Endothelial cell of umbilical vein (primary cell): ENCODE measurements at regions not wholly inside any gene's neighbourhood (a gene's known extent, or its start where the extent isn't known, plus 50 kb on each side); places are given as distances from the start of the nearest gene placed in this dataset.

Experiments
- BruUV-seq: library from RNA; stranded (reverse); fragments of 400-500 nt; replicated peaks from 2 replicates; lab custom pipeline; 2021; lab: Mats Ljungman, UMichigan
- CTCF ChIA-PET: fragments of 300-600, 350-600 bp; sonication (Branson Sonifier 250); formaldehyde crosslinking; loops from one replicate; lab custom pipeline; 2021; ENCODE audit warnings: antibody characterized with exemption, inconsistent platforms; lab: Charles Lee
- POLR2A ChIA-PET: fragments of 300-600, 350-600 bp; sonication (Branson Sonifier 250); formaldehyde crosslinking; loops from one replicate; lab custom pipeline; 2021; ENCODE audit warnings: antibody characterized with exemption, inconsistent platforms; lab: Charles Lee
- DNase-seq: peaks from one replicate; pipeline ENCODE4 v3.0.0-alpha.2; 2011; ENCODE audit warnings: low read depth, low spot score
- FAIRE-seq: peaks from 2 replicates; lab custom pipeline; 2011; peaks lifted over from hg19 to GRCh38; lab: Jason Lieb, UNC
- H2AFZ ChIP-seq: 2 replicates; pipeline ENCODE4 v1.6.0; 2012; ENCODE audit warnings: low read depth, low read length, control low read depth, inconsistent platforms
- H3K27ac ChIP-seq: 2 replicates; pipeline ENCODE4 v1.5.1; 2011; ENCODE audit warnings: low read depth, mild to moderate bottlenecking, control low read depth, low read length, moderate library complexity; ENCODE audit not compliant: insufficient read depth
- H3K27me3 ChIP-seq, 2 experiments: 2 replicates each; pipeline versions ENCODE4 v1.6.0 to v1.6.1; 2011; ENCODE audit warnings: low read length in 2 of 2, mixed read lengths in 1 of 2; ENCODE audit not compliant: control insufficient read depth in 2 of 2, insufficient read depth in 2 of 2
- H3K36me3 ChIP-seq, 2 experiments: 2 replicates in 1 of 2; 3 replicates in 1 of 2; pipeline ENCODE4 v1.5.1; 2011; ENCODE audit warnings: low read length in 2 of 2, mild to moderate bottlenecking in 1 of 2, moderate library complexity in 1 of 2; ENCODE audit not compliant: control insufficient read depth in 2 of 2, insufficient read depth in 2 of 2; ENCODE audit errors: extremely low read depth in 1 of 2
- H3K4me1 ChIP-seq: 3 replicates; pipeline ENCODE4 v1.5.1; 2011; ENCODE audit warnings: mild to moderate bottlenecking, low read length; ENCODE audit not compliant: control insufficient read depth, insufficient read depth; ENCODE audit errors: extremely low read depth
- H3K4me2 ChIP-seq: 2 replicates; pipeline ENCODE4 v1.6.1; 2011; ENCODE audit warnings: low read length, control low read depth, mixed read lengths; ENCODE audit not compliant: insufficient read depth
- H3K4me3 ChIP-seq, 3 experiments: fragments of 200-600 bp in 1 of 3; sonication (generic), shearing (Covaris generic) in 1 of 3; replicated peaks in 1 of 3; 2 replicates each; pipeline ENCODE4 v1.5.1; 2011 to 2016; ENCODE audit warnings: control low read depth in 3 of 3, low read length in 3 of 3, mild to moderate bottlenecking in 2 of 3, inconsistent platforms in 1 of 3, low read depth in 1 of 3, moderate library complexity in 1 of 3; ENCODE audit not compliant: insufficient read depth in 1 of 3
- H3K79me2 ChIP-seq: 2 replicates; pipeline ENCODE4 v1.6.0; 2012; ENCODE audit warnings: low read length, inconsistent platforms; ENCODE audit not compliant: control insufficient read depth, insufficient read depth
- H3K9ac ChIP-seq: replicated peaks from 2 replicates; pipeline ENCODE3; 2011; ENCODE audit warnings: low read length, control low read depth; ENCODE audit not compliant: insufficient read depth; ENCODE audit errors: extremely low read depth
- H3K9me1 ChIP-seq: replicated peaks from 3 replicates; pipeline ENCODE4 v1.6.0; 2011; ENCODE audit warnings: mild to moderate bottlenecking, low read length; ENCODE audit not compliant: control insufficient read depth, insufficient read depth; ENCODE audit errors: extremely low read depth
- H3K9me3 ChIP-seq: replicated peaks from 2 replicates; pipeline ENCODE4 v1.5.1; 2012; ENCODE audit warnings: low read length, inconsistent platforms; ENCODE audit not compliant: control insufficient read depth, insufficient read depth
- H4K20me1 ChIP-seq: replicated peaks from 2 replicates; pipeline ENCODE3; 2011; ENCODE audit warnings: mild to moderate bottlenecking, low read length; ENCODE audit not compliant: control insufficient read depth, insufficient read depth; ENCODE audit errors: extremely low read depth
- EZH2 ChIP-seq: IDR thresholded peaks from 2 replicates; pipeline ENCODE4 v1.6.1; 2012; ENCODE audit warnings: borderline replicate concordance, low read depth, mild to moderate bottlenecking, moderate library complexity, low read length, inconsistent platforms; ENCODE audit not compliant: severe bottlenecking
- FOS ChIP-seq: IDR thresholded peaks from 2 replicates; pipeline ENCODE4 v1.6.1; 2011; ENCODE audit warnings: mild to moderate bottlenecking, low read length, moderate library complexity, borderline replicate concordance; ENCODE audit not compliant: insufficient read depth
- GATA2 ChIP-seq: IDR thresholded peaks from 2 replicates; pipeline ENCODE4 v1.7.0; 2011; ENCODE audit warnings: low read depth, mild to moderate bottlenecking, moderate library complexity, mixed read lengths, low read length; ENCODE audit not compliant: insufficient read length, insufficient read depth
- JUN ChIP-seq: IDR thresholded peaks from 2 replicates; pipeline ENCODE4 v1.6.1; 2011; ENCODE audit warnings: borderline replicate concordance, low read depth; ENCODE audit not compliant: insufficient read length, insufficient read depth
- MYC ChIP-seq: IDR thresholded peaks from one replicate; pipeline ENCODE4 v1.6.1; 2011; ENCODE audit warnings: mild to moderate bottlenecking, low read depth, low read length
- POLR2A ChIP-seq: IDR thresholded peaks from 2 replicates; pipeline ENCODE4 v1.6.1; 2012; ENCODE audit warnings: low read depth, mild to moderate bottlenecking, control low read depth, low read length
- POLR2AphosphoS5 ChIP-seq: IDR thresholded peaks from 2 replicates; pipeline ENCODE4 v1.6.1; 2012; ENCODE audit warnings: low read depth, mild to moderate bottlenecking, control low read depth, low read length, moderate library complexity; ENCODE audit not compliant: insufficient read depth
- dilution Hi-C: fragments of 300-500 bp; cut with MboI; formaldehyde crosslinking; loops from one replicate; pipeline ENCODE4 v1.15.0; 2019; ENCODE audit warnings: low sequenced_read_pairs; ENCODE audit not compliant: extremely low pct_ligation_motif_present
- intact Hi-C: fragments of 100-400 bp; cut with micrococcal nuclease; formaldehyde crosslinking; loops from one replicate; pipeline ENCODE4 v1.10.0; 2022
- TF ChIP-seq, protein P1 (sequence below): IDR thresholded peaks from 2 replicates; pipeline ENCODE4 v1.6.1; 2011; ENCODE audit not compliant: insufficient read depth, insufficient read length
- TF ChIP-seq, protein P2 (sequence below), 2 donors: IDR thresholded peaks; 1 replicate in 1 of 2; 2 replicates in 1 of 2; pipeline ENCODE4 v1.5.1; 2011; ENCODE audit warnings: low read length in 2 of 2, mild to moderate bottlenecking in 2 of 2, moderate library complexity in 2 of 2, control low read depth in 1 of 2, inconsistent platforms in 1 of 2, low read depth in 1 of 2; ENCODE audit not compliant: insufficient read depth in 1 of 2; ENCODE audit errors: extremely low read depth in 1 of 2

DNA sequence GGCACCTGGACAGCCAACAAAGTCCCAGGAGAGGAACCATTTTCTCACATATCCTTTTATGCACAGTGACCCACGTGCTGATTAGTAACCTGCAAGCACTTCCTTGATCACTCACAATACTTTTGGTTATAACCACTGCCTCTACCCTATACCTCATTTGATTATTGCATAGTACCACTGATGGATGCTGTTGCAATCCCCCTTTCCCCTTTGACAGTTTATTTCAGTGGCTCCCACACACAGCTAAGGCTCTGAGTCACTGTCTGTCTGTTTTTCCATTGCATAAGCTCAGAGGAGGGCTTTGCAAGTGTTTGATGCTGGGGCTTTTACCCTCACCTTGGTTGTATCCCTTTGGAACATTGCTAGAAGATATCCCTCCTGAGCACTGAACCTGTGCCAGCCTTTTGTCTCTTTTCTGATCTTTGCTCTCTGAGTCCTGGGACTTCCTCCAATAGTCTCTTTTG lies 101.7 kb upstream of the RBBP8 start:
- Histone ChIP-seq H2AFZ (no peak overlapping the region), H3K36me3 (no peaks in the 10 kb centered on the region), H3K4me2 (no peak overlapping the region), H3K4me1 (no peaks in the 10 kb centered on the region), H3K9me3 (no peaks in the 10 kb centered on the region), H3K9me1 (no peaks in the 10 kb centered on the region), H3K4me3 (no peak overlapping the region), H4K20me1 (no peaks in the 10 kb centered on the region), H3K9ac (no peak overlapping the region), H3K27ac (no peak overlapping the region), H3K27me3 (peaks cover 56 to 85% of the 10 kb centered on the region in 2 experiments), H3K79me2 (no peaks in the 10 kb centered on the region)
- no peak for DNase-seq
- POLR2A ChIA-PET, result no interaction called here
- intact Hi-C loops, result no loop called here
- no TSS peak for BruUV-seq
- dilution Hi-C loops, result no loop called here
- CTCF ChIA-PET, result interaction anchor here (1.0 kb wide), 2 partner anchors 152 to 515 kb away, joined by 3 read pairs; no protein-coding TSS in a partner anchor
- FAIRE-seq, result no peak
- TF ChIP-seq POLR2A (no peak), FOS (no peak), POLR2AphosphoS5 (no peak), GATA2 (no peak), EZH2 (no peak), JUN (no peak), MYC (no peak)
- TF ChIP-seq, protein P1, sequence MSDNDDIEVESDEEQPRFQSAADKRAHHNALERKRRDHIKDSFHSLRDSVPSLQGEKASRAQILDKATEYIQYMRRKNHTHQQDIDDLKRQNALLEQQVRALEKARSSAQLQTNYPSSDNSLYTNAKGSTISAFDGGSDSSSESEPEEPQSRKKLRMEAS, result no peak
- TF ChIP-seq, protein P2, sequence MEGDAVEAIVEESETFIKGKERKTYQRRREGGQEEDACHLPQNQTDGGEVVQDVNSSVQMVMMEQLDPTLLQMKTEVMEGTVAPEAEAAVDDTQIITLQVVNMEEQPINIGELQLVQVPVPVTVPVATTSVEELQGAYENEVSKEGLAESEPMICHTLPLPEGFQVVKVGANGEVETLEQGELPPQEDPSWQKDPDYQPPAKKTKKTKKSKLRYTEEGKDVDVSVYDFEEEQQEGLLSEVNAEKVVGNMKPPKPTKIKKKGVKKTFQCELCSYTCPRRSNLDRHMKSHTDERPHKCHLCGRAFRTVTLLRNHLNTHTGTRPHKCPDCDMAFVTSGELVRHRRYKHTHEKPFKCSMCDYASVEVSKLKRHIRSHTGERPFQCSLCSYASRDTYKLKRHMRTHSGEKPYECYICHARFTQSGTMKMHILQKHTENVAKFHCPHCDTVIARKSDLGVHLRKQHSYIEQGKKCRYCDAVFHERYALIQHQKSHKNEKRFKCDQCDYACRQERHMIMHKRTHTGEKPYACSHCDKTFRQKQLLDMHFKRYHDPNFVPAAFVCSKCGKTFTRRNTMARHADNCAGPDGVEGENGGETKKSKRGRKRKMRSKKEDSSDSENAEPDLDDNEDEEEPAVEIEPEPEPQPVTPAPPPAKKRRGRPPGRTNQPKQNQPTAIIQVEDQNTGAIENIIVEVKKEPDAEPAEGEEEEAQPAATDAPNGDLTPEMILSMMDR (IDR thresholded peaks at IDR 0.05; ENCODE audit: extremely low read depth in 1 of 2, insufficient read depth in 1 of 2, low read depth in 1 of 2, low read length in 2 of 2), result no peak
